ENCODE measurements at regions not wholly inside any gene's neighbourhood (a gene's known extent, or its start where the extent isn't known, plus 50 kb on each side); places are given as distances from the start of the nearest gene placed in this dataset.

GRCh38 chr10:3907514-3907913 lies 122.5 kb upstream of the KLF6 start:
- Histone ChIP-seq H3K36me3 (no peaks in the 10 kb centered on the region), H3K9me3 (no peaks in the 10 kb centered on the region), H3K4me3 (ENCODE audit: low read depth in 1 of 2, low read length in 1 of 2) (no peak overlapping the region), H3K27me3 (no peaks in the 10 kb centered on the region), H3K27ac (no peak overlapping the region), H3K4me1 (ENCODE audit: control insufficient read depth in 1 of 2, insufficient read depth in 1 of 2, low read depth in 1 of 2, low read length in 1 of 2) (no peaks in the 10 kb centered on the region)
- no peak for TF ChIP-seq CTCF (IDR thresholded peaks at IDR 0.05)

DNA sequence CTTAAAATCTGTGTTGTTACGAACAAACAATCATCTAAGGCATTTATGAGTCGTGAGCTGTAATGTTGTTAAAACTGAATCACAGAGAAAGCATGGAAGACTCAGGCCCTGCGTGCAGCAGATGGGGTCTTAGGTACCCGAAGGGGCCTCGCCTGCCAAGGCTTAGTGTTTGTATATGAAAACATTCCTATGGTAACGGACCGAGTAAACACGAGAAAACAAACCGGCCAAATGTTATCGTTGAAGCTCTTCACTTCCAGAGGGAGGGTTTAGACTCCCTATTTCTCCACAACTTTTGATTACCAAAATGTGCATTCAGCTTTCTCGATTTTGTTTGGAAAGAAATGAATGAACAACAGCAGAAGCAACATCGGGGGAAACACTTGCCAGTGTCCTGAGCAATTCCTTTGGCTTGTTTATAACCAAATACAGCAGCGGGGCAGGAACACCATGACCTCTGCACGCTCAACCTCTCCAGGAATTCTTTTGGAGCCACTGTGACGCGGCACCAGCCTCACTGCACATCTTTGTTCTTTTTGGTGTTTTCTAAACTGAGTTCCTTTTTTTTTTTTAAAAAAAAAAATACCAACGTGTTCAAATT lies 121.6 kb upstream of the KLF6 start:
- no peak for TF ChIP-seq CTCF (IDR thresholded peaks at IDR 0.05)
- Histone ChIP-seq H3K27me3 (no peaks in the 10 kb centered on the region), H3K4me1 (ENCODE audit: control insufficient read depth in 1 of 2, insufficient read depth in 1 of 2, low read depth in 1 of 2, low read length in 1 of 2) (no peaks in the 10 kb centered on the region), H3K9me3 (no peaks in the 10 kb centered on the region), H3K36me3 (no peaks in the 10 kb centered on the region), H3K4me3 (ENCODE audit: low read depth in 1 of 2, low read length in 1 of 2) (no peak overlapping the region), H3K27ac (no peak overlapping the region)

DNA sequence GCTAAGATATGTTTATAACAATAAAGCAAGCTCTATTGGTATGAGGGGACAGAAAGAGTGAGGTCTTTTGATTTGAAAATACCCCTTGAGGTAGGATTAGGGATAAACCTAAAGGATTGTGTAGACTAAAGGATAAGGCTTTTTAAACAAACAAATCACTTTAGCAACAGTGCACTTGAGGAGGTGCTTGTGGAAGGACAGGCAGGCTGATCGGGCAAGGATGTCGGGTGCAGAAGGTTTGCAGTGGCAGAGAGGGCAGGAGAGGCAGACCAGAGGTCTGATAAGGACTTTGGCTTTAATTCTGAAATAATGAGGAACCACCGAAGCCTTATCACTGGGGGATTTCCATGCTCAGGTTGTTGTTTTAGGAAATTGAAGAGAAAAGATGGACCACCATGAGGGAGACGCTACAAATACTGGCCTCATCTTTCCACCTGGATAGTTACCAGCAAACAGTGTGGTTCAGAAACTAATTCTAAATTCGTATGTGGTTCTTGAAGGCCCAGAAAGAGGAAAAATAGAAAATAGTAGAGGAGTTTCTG lies 119.5 kb upstream of the KLF6 start:
- no peak for TF ChIP-seq CTCF (IDR thresholded peaks at IDR 0.05)
- Histone ChIP-seq H3K36me3 (no peaks in the 10 kb centered on the region), H3K27me3 (no peaks in the 10 kb centered on the region), H3K4me3 (ENCODE audit: low read depth in 1 of 2, low read length in 1 of 2) (no peak overlapping the region), H3K9me3 (no peaks in the 10 kb centered on the region), H3K27ac (no peak overlapping the region), H3K4me1 (ENCODE audit: control insufficient read depth in 1 of 2, insufficient read depth in 1 of 2, low read depth in 1 of 2, low read length in 1 of 2) (no peaks in the 10 kb centered on the region)

DNA sequence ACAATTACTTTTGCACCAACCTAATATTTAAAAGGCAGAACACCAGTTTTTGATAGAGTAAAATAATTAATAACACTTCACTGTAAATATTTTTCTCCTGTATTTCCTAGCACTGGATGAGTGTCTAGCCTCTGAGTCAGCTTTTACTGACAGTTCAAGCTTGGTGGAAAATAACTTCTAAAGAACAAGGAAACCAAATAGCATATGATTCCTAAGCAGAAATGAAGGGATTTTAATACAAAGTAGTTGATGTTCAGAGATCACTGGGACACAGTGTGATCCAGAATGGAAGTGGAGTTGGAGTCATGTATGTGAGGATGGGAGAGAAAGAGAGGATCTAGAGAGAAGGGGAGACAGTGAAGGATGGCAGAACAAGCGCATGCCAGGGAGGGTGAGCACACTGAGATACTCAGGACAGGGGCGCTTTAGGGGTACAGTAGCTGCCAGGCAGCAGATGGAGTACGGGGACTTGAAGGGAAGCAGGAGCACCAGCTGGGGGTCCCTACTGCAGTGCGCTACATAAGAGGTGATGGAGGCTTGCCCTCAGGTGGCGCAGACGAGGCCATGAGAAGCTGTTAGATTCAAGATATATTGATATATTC lies 117.9 kb upstream of the KLF6 start:
- Histone ChIP-seq H3K9me3 (no peaks in the 10 kb centered on the region), H3K4me1 (ENCODE audit: control insufficient read depth in 1 of 2, insufficient read depth in 1 of 2, low read depth in 1 of 2, low read length in 1 of 2) (no peaks in the 10 kb centered on the region), H3K4me3 (ENCODE audit: low read depth in 1 of 2, low read length in 1 of 2) (no peak overlapping the region), H3K27me3 (no peaks in the 10 kb centered on the region), H3K27ac (no peak overlapping the region), H3K36me3 (no peaks in the 10 kb centered on the region)
- no peak for TF ChIP-seq CTCF (IDR thresholded peaks at IDR 0.05)

GRCh38 chr10:3902054-3902808 lies 117.2 kb upstream of the KLF6 start:
- Histone ChIP-seq H3K9me3 (no peaks in the 10 kb centered on the region), H3K4me3 (ENCODE audit: low read depth in 1 of 2, low read length in 1 of 2) (no peak overlapping the region), H3K27ac (no peak overlapping the region), H3K36me3 (no peaks in the 10 kb centered on the region), H3K4me1 (ENCODE audit: control insufficient read depth in 1 of 2, insufficient read depth in 1 of 2, low read depth in 1 of 2, low read length in 1 of 2) (peaks cover 1 to 6% of the 10 kb centered on the region in 2 experiments), H3K27me3 (no peaks in the 10 kb centered on the region)
- no peak for TF ChIP-seq CTCF (IDR thresholded peaks at IDR 0.05)

Data from neutrophil (primary cell).